NB4 (cell line): ENCODE measurements at regions not wholly inside any gene's neighbourhood (a gene's known extent, or its start where the extent isn't known, plus 50 kb on each side); places are given as distances from the start of the nearest gene placed in this dataset.

Source experiments
- CTCF ChIP-seq: IDR thresholded peaks from one replicate; pipeline ENCODE4 v1.5.1; 2012; ENCODE audit warnings: low read depth, low read length
- POLR2A ChIP-seq: IDR thresholded peaks from 2 replicates; pipeline ENCODE4 v1.6.1; 2011; ENCODE audit warnings: mild to moderate bottlenecking; ENCODE audit not compliant: insufficient read length; ENCODE audit errors: extremely low read depth

- TF ChIP-seq POLR2A (no peak), CTCF (no peak)
Measured at GRCh38 chr10:111561124-111561523, 484.3 kb downstream of the ADRA2A start.
